ENCODE measurements at regions not wholly inside any gene's neighbourhood (a gene's known extent, or its start where the extent isn't known, plus 50 kb on each side); places are given as distances from the start of the nearest gene placed in this dataset.
A peak's percentile ranks its signal among the peaks of the same experiment; 100 is the strongest.

DNA sequence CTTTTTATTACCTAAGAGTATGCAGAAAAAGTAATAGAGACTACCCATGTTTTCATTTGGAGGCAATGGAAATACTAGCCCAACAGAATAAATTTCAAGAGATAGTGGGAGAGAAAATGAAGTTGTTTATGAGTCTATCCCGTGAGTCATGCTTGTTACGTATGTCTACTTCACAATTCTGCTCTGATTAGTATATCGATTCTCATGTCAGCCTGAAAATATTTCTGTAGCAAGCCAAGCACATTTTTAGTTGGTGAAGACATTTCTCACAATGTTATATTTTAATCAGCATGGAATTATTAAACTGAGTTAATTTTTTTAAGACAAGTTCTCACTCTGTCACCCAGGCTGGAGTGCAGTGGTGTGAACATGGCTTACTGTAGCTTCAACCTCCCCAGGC, 346.1 kb downstream of the RPRM start:
- Mint-ChIP-seq H3K27ac (no peak overlapping the region), H3K4me3 (no peak overlapping the region), H3K4me1 (no peaks in the 10 kb centered on the region), H3K27me3 (no peaks in the 10 kb centered on the region), H3K36me3 (no peaks in the 10 kb centered on the region), H3K9me3 (peaks cover 0 to 4% (median 3%) of the 10 kb centered on the region in 3 donors)
- Histone ChIP-seq H3K4me1 (ENCODE audit: control insufficient read depth in 1 of 2, extremely low read depth in 1 of 2, insufficient read depth in 2 of 2, low read length in 2 of 2) (no peaks in the 10 kb centered on the region), H3K27me3 (replicated peaks in 1 of 2; ENCODE audit: control insufficient read depth in 2 of 2, extremely low read depth in 1 of 2, insufficient read depth in 2 of 2, low read length in 1 of 2) (no peaks in the 10 kb centered on the region), H3K9me3 (no peaks in the 10 kb centered on the region), H3K4me3 (ENCODE audit: control insufficient read depth in 1 of 2, extremely low read depth in 1 of 2, low read length in 1 of 2) (no peak overlapping the region), H3K27ac (ENCODE audit: low read length) (no peak overlapping the region), H3K36me3 (ENCODE audit: control insufficient read depth in 2 of 2, extremely low read depth in 1 of 2, insufficient read depth in 1 of 2, low read length in 1 of 2) (no peaks in the 10 kb centered on the region)
- ChIA-PET CTCF (no interaction called here), POLR2A (interaction anchor here in 1 of 2 donors (0.6 kb wide), 1 partner anchor 12 kb away, joined by 3 read pairs; no protein-coding TSS in a partner anchor)
- no peak for ATAC-seq (replicated peaks in 1 of 4)
- no peak for DNase-seq
- WGBS (ENCODE audit: insufficient coverage), result no CpG with 5 or more reads among the region's 3 CpGs

DNA sequence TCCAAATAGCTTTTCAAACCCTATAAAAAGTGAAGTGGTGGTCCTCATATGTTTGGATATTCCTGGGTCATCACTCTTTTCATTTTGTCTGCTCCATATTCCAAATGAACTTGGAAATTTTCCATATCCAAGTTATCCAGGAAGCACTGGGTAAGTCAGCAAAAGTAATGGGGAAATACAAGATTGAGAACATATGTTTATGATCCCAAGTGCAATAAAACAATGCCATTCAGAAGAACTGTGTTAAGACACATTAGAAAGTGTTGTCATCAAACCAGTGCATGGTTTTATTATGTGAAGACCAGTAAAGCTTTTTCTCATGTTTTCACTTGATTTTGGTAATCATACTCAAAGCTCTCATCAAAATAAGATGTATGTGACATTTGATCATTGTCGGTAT, 363.4 kb downstream of the RPRM start:
- H3K36me3 ChIP-seq (ENCODE audit: control insufficient read depth in 2 of 2, extremely low read depth in 1 of 2, insufficient read depth in 1 of 2, low read length in 1 of 2), result no peaks in the 10 kb centered on the region
- H3K27ac ChIP-seq (ENCODE audit: low read length), result no peak overlapping the region
- Mint-ChIP-seq H3K4me3 (no peak overlapping the region), H3K27me3 (peaks cover 0 to 5% of the 10 kb centered on the region in 2 donors), H3K36me3 (no peaks in the 10 kb centered on the region), H3K27ac (no peak overlapping the region), H3K9me3 (peaks cover 3 to 9% (median 4%) of the 10 kb centered on the region in 3 donors), H3K4me1 (no peaks in the 10 kb centered on the region)
- no peak for ATAC-seq (replicated peaks in 1 of 4)
- WGBS (ENCODE audit: insufficient coverage), result no CpG with 5 or more reads among the region's 1 CpG
- no peak overlapping the region for H3K4me3 ChIP-seq (ENCODE audit: control insufficient read depth in 1 of 2, extremely low read depth in 1 of 2, low read length in 1 of 2)
- ChIA-PET CTCF (interaction anchor here in 1 of 2 donors (0.6 kb wide), 1 partner anchor 42 kb away, joined by 3 read pairs; no protein-coding TSS in a partner anchor), POLR2A (no interaction called here)
- no peak for DNase-seq
- H3K9me3 ChIP-seq, result no peaks in the 10 kb centered on the region
- no peaks in the 10 kb centered on the region for H3K4me1 ChIP-seq (ENCODE audit: control insufficient read depth in 1 of 2, extremely low read depth in 1 of 2, insufficient read depth in 2 of 2, low read length in 2 of 2)
- no peaks in the 10 kb centered on the region for H3K27me3 ChIP-seq (replicated peaks in 1 of 2; ENCODE audit: control insufficient read depth in 2 of 2, extremely low read depth in 1 of 2, insufficient read depth in 2 of 2, low read length in 1 of 2)

DNA sequence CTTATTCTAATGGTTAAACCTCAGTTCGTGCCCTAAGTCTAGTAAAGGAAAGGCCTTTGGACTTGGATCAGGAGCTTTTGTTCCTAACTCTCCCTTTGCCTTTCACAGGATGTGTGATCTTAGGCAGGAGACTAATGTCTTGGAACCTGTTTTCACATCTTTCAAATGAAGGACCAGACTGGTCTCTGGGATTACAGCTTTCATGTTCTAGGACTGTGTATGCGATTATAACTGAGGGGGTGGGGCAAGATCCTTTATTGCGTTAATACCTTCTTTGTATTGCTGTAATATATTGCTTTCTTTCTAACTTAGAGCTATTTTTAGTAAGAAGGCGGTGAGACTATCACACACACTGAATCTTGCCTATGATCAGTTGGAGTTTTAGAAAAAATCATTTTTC, 368.1 kb downstream of the RPRM start:
- H3K27ac ChIP-seq (ENCODE audit: low read length), result no peak overlapping the region
- H3K27me3 ChIP-seq (replicated peaks in 1 of 2; ENCODE audit: control insufficient read depth in 2 of 2, extremely low read depth in 1 of 2, insufficient read depth in 2 of 2, low read length in 1 of 2), result no peaks in the 10 kb centered on the region
- Mint-ChIP-seq H3K4me1 (peaks cover 0 to 12% (median 12%) of the 10 kb centered on the region in 3 donors), H3K27ac (no peak overlapping the region), H3K27me3 (peaks cover 0 to 5% of the 10 kb centered on the region in 2 donors), H3K4me3 (no peak overlapping the region), H3K36me3 (no peaks in the 10 kb centered on the region), H3K9me3 (peaks cover 0 to 9% (median 0%) of the 10 kb centered on the region in 3 donors)
- no peak overlapping the region for H3K4me3 ChIP-seq (ENCODE audit: control insufficient read depth in 1 of 2, extremely low read depth in 1 of 2, low read length in 1 of 2)
- WGBS (ENCODE audit: insufficient coverage), result no CpG with 5 or more reads among the region's 4 CpGs
- H3K36me3 ChIP-seq (ENCODE audit: control insufficient read depth in 2 of 2, extremely low read depth in 1 of 2, insufficient read depth in 1 of 2, low read length in 1 of 2), result no peaks in the 10 kb centered on the region
- POLR2A ChIA-PET, result no interaction called here
- no peaks in the 10 kb centered on the region for H3K9me3 ChIP-seq
- CTCF ChIA-PET, result no interaction called here
- H3K4me1 ChIP-seq (ENCODE audit: control insufficient read depth in 1 of 2, extremely low read depth in 1 of 2, insufficient read depth in 2 of 2, low read length in 2 of 2), result no peaks in the 10 kb centered on the region
- ATAC-seq (replicated peaks in 1 of 4), result no peak
- no peak for DNase-seq

DNA sequence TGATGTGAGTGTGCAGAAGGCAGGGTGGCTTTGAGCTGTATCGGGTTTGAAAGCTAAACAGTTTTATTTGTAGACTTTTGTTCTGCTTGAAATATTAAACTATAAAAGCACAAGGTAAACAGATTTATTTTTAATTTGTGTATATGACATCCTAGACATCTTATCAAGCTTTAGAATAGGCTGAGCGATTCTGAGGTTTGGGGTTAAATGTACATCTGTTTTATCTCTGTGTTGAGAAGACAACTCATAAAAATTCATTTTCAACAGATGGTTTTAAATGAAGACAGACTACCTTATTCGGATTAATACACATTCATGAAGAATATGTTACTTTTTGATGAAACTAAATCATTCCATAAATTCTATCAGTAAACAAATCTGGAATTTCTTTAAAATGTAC, 368.8 kb downstream of the RPRM start:
- H3K9me3 ChIP-seq, result no peaks in the 10 kb centered on the region
- Mint-ChIP-seq H3K4me3 (no peak overlapping the region), H3K27ac (no peak overlapping the region), H3K4me1 (peaks cover 0 to 12% (median 12%) of the 10 kb centered on the region in 3 donors), H3K27me3 (peaks cover 0 to 5% of the 10 kb centered on the region in 2 donors), H3K36me3 (no peaks in the 10 kb centered on the region), H3K9me3 (peaks cover 0 to 9% (median 0%) of the 10 kb centered on the region in 3 donors)
- ChIA-PET POLR2A (no interaction called here), CTCF (no interaction called here)
- ATAC-seq (replicated peaks in 1 of 4) (no peak), DNase-seq (no peak)
- no peak overlapping the region for H3K4me3 ChIP-seq (ENCODE audit: control insufficient read depth in 1 of 2, extremely low read depth in 1 of 2, low read length in 1 of 2)
- H3K4me1 ChIP-seq (ENCODE audit: control insufficient read depth in 1 of 2, extremely low read depth in 1 of 2, insufficient read depth in 2 of 2, low read length in 2 of 2), result no peaks in the 10 kb centered on the region
- H3K36me3 ChIP-seq (ENCODE audit: control insufficient read depth in 2 of 2, extremely low read depth in 1 of 2, insufficient read depth in 1 of 2, low read length in 1 of 2), result no peaks in the 10 kb centered on the region
- no CpG with 5 or more reads among the region's 3 CpGs for WGBS (ENCODE audit: insufficient coverage)
- no peaks in the 10 kb centered on the region for H3K27me3 ChIP-seq (replicated peaks in 1 of 2; ENCODE audit: control insufficient read depth in 2 of 2, extremely low read depth in 1 of 2, insufficient read depth in 2 of 2, low read length in 1 of 2)
- no peak overlapping the region for H3K27ac ChIP-seq (ENCODE audit: low read length)

DNA sequence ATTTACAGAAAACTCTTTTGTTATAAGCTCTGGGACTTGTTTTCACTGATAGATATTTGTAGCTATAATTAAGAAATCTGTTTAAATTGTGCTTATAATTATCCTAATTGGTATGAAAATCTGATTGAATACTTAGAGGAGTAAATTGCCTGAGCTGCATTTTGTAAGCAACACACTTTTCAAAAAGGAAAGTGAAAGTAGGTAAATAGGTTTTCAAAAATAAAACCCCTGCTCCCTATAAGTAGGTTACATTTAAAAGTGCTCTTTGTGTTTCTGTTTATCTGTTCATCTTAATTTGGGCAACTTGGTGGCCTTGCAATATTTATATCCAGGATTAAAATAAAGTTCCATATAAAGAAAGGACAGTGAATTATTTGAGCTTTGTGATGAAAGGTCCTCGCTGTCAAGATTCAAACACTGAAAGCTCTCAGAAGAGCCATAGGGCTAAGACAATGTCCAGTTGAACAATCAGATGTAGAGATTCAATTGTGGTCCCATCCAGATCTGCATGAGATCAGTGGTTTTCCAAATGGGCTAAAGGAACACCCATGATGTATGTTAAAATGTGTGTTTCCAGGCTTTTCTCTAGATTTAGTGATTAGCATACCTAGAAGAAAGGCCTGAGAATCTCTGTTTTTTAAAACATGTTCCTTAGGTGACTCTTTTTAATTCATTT, 371.6 kb downstream of the RPRM start:
- Mint-ChIP-seq H3K9me3 (no peaks in the 10 kb centered on the region), H3K36me3 (no peaks in the 10 kb centered on the region), H3K27me3 (no peaks in the 10 kb centered on the region), H3K4me3 (peak overlapping the region; percentile 11 to 58 (median 53)), H3K4me1 (peaks cover 0 to 12% (median 12%) of the 10 kb centered on the region in 3 donors), H3K27ac (no peak overlapping the region)
- WGBS (ENCODE audit: insufficient coverage), result 70% methylated on average over 1 of the region's 1 CpG
- H3K27me3 ChIP-seq (replicated peaks in 1 of 2; ENCODE audit: control insufficient read depth in 2 of 2, extremely low read depth in 1 of 2, insufficient read depth in 2 of 2, low read length in 1 of 2), result no peaks in the 10 kb centered on the region
- ATAC-seq (replicated peaks in 1 of 4), result no peak
- POLR2A ChIA-PET, result interaction anchor here in 1 of 2 donors (0.5 kb wide), 1 partner anchor 36 kb away, joined by 3 read pairs; no protein-coding TSS in a partner anchor
- CTCF ChIA-PET, result no interaction called here
- no peak for DNase-seq
- no peaks in the 10 kb centered on the region for H3K9me3 ChIP-seq
- H3K4me3 ChIP-seq (ENCODE audit: control insufficient read depth in 1 of 2, extremely low read depth in 1 of 2, low read length in 1 of 2), result no peak overlapping the region
- H3K4me1 ChIP-seq (ENCODE audit: control insufficient read depth in 1 of 2, extremely low read depth in 1 of 2, insufficient read depth in 2 of 2, low read length in 2 of 2), result no peaks in the 10 kb centered on the region
- no peaks in the 10 kb centered on the region for H3K36me3 ChIP-seq (ENCODE audit: control insufficient read depth in 2 of 2, extremely low read depth in 1 of 2, insufficient read depth in 1 of 2, low read length in 1 of 2)
- H3K27ac ChIP-seq (ENCODE audit: low read length), result no peak overlapping the region

DNA sequence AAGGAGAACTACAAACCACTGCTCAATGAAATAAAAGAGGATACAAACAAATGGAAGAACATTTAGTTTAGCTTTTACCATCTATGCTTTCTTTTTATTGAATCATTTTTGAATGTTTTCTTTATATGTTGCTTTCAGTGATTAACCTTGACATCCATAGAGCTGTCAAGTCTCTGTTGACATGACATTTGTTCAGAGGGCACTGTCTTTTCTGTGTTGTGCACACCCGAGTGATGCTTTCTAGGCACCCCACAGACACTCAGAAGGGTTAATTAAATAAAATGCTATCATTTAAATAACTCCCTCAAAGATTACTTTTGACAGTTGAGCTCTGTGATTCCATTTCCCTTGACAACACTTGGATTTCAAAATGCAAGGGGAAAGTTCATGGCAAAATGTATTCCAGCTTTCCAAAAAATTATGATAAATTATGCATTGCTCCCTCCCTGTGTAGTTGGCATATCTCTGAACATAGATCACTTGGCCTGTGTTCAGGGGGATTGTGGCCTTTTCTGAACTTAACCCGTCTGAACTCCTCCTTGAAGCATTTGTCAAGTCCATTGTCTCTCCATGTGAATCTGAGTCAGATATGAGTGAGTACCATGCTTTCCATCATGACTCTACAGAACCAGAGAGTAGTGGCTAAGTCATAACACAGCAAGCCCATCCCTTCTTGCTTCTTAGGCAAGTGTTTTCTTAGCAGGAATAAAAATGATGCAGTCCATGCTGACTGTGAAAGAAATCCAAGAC, 372.6 kb downstream of the RPRM start:
- Mint-ChIP-seq H3K9me3 (no peaks in the 10 kb centered on the region), H3K36me3 (no peaks in the 10 kb centered on the region), H3K4me1 (peaks cover 0 to 12% (median 12%) of the 10 kb centered on the region in 3 donors), H3K27me3 (no peaks in the 10 kb centered on the region), H3K27ac (no peak overlapping the region), H3K4me3 (peak overlapping the region in 1 of 3 donors; percentile 11)
- H3K9me3 ChIP-seq, result no peaks in the 10 kb centered on the region
- CTCF ChIA-PET, result no interaction called here
- no peaks in the 10 kb centered on the region for H3K4me1 ChIP-seq (ENCODE audit: control insufficient read depth in 1 of 2, extremely low read depth in 1 of 2, insufficient read depth in 2 of 2, low read length in 2 of 2)
- POLR2A ChIA-PET, result no interaction called here
- no peak overlapping the region for H3K27ac ChIP-seq (ENCODE audit: low read length)
- WGBS (ENCODE audit: insufficient coverage), result no CpG with 5 or more reads among the region's 2 CpGs
- no peak for DNase-seq
- H3K36me3 ChIP-seq (ENCODE audit: control insufficient read depth in 2 of 2, extremely low read depth in 1 of 2, insufficient read depth in 1 of 2, low read length in 1 of 2), result no peaks in the 10 kb centered on the region
- no peaks in the 10 kb centered on the region for H3K27me3 ChIP-seq (replicated peaks in 1 of 2; ENCODE audit: control insufficient read depth in 2 of 2, extremely low read depth in 1 of 2, insufficient read depth in 2 of 2, low read length in 1 of 2)
- no peak for ATAC-seq (replicated peaks in 1 of 4)
- H3K4me3 ChIP-seq (ENCODE audit: control insufficient read depth in 1 of 2, extremely low read depth in 1 of 2, low read length in 1 of 2), result no peak overlapping the region
